D721Med (cell line): ENCODE measurements at regions not wholly inside any gene's neighbourhood (a gene's known extent, or its start where the extent isn't known, plus 50 kb on each side); places are given as distances from the start of the nearest gene placed in this dataset.
A peak's percentile ranks its signal among the peaks of the same experiment; 100 is the strongest.

Source experiments
- DNase-seq: peaks from one replicate; pipeline ENCODE4 v3.0.0; 2011; ENCODE audit warnings: low spot score; ENCODE audit not compliant: insufficient read length
- FAIRE-seq: peaks from 2 replicates; lab custom pipeline; 2011; peaks lifted over from hg19 to GRCh38; lab: Jason Lieb, UNC
- CTCF ChIP-seq: IDR thresholded peaks from 2 replicates; pipeline ENCODE4 v1.5.1; 2012; ENCODE audit warnings: mild to moderate bottlenecking, control low read depth; ENCODE audit not compliant: insufficient read depth; ENCODE audit errors: missing control alignments

DNA sequence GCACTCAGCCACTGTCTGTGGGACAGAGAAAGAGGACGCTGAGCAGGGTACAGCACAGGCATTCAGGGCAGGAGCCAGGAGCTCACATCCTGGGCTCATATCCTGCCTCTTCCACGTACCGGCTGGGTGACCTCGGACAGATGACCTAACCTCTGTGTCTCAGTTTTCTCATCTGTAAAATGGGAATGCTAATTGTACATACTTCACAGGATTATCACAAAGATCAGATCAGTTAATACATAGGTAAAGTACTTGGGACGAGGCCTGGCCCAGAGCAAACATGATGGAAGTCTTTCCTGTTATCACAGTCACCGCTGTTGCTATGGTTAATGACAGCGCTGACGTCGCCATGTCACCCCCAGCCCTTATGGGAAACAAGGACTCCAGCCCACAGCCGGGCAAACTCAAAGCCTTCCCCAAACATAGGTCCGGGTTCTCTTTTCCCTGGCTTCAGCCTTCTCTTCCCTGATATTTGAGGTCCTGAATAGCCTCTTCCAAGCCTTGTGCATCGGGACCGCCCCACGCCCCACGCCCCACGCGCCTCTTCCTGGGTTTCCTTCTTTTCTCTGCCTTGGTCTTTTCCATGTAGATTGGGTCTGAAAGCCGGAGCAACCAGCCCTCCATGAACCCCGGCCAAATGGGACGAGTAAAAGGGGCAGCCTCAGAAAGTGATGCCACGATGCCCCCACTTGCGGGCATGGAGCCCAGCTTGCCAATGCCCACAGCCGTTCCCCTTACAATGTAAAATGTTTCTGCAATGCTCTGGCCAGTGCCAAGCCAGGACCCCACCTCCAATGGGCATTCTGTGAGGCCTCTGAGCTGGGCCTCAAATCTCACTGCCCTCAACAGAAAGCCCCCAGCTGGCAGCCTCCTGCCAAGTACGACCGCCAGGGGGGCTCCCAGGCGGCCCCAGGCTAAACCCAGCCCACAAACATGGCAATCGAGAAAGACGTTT lies 125.4 kb downstream of the RFLNA start:
- no peak for FAIRE-seq
- no peak for DNase-seq
- no peak for TF ChIP-seq CTCF

DNA sequence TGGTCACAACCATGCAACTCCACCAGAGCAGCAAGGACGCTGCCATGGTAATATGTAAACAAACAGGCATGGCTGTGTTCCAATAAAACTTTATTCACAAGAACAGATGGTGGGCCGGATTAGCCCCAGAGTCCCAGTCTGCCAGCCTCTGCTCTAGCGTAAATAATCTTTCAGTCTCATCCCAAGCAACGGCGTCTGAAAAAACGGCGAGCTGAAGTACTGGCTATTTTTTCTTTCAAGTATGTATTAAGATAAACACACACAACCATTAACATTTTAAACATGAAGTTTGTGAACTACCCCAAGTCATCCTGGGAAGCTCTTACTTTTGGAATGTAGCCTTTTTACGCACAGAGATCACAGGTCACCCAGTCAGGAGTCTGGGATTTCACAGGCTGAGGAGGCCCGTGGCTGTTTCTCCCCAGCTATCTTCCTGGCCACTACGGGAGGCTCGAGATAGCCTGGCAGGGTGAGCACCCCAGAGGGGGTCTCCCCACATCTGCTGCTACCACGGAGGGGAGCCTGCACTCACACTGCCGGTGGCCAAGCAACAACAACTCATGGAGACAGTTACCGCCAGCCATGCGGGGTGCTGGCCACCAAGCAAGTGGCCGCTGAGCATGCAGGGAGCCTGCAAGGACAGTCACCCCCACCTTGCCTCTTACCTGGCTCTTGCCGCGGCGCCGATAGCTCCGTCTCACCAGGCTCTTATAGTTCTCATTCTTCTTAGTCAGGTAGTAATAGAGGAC lies 124.6 kb downstream of the RFLNA start:
- DNase-seq = no peak
- peak; percentile 84 for FAIRE-seq
- TF ChIP-seq CTCF = no peak

DNA sequence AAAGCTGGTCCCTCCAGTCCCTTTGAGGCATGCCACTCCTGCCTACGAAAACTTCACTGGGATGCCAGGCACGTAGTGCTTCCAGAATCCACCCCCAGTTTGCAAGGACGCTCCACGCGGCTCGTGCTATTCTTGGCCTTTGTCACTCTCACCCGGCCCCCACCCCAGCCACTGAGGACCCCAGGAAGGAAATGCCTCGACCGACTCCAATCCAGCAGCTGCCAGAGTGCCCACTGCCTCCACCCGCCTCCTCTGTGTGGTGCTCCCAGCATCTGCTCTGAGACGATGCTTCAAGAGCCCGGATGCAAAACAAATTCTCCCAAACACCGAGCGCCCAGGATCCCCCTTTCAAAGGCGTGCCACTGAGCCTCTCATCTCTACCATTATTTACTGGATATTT lies 123.9 kb downstream of the RFLNA start:
- FAIRE-seq = no peak
- no peak for TF ChIP-seq CTCF
- DNase-seq = no peak

DNA sequence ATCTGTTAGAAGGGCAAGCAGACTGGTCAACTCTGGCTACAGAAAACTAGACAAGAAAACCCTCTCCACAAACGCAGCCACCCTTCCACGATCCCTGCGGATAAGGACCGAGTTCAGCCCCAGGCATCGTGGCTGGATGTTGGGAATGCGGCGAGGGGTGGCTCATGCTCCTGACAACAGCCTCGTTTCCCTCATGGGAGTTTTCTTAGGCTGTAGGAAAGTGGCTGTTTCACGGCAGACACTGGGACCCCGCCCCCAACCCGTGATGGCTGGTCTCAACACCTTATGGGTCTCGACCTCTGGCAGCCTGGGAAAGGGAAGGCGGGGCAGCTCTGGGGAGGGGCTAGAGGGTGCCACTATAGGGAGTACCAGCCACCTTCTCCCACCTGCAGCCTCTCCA lies 123.3 kb downstream of the RFLNA start:
- TF ChIP-seq CTCF = no peak
- DNase-seq = no peak
- no peak for FAIRE-seq

- DNase-seq (no peak), FAIRE-seq (no peak)
- no peak for TF ChIP-seq CTCF
Observed at GRCh38 chr12:124416516-124417395, 121.9 kb downstream of the RFLNA start.

DNA sequence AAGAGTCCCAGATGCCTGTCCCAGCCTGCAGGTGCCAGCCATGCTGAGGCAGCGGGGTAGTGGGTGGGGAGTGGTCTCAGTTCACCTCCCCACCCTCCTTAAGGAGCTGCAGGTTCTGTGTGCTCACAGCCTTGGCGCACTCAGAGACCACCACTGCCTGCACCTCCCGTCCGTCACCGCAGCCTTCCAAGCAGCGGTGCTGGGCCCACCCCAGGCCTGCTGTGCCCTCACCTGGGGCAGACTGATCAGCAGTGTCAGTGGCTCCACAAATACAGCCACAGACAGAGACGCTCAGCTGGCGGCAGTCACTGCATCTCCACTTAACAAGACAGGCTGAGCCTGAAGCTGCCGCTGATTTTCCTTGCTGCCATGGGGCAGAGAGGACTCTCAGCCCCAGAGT lies 120.2 kb downstream of the RFLNA start:
- FAIRE-seq = no peak
- TF ChIP-seq CTCF = no peak
- no peak for DNase-seq
